Erythroblast (primary cell): ENCODE measurements at regions not wholly inside any gene's neighbourhood (a gene's known extent, or its start where the extent isn't known, plus 50 kb on each side); places are given as distances from the start of the nearest gene placed in this dataset.

Experiments
- GATA1 ChIP-seq: IDR thresholded peaks from 2 replicates; pipeline ENCODE4 v1.6.1; 2011; ENCODE audit warnings: low read depth, mild to moderate bottlenecking, control low read depth, low read length, moderate library complexity
- POLR2A ChIP-seq: IDR thresholded peaks from 2 replicates; pipeline ENCODE4 v1.6.1; 2011; ENCODE audit warnings: mild to moderate bottlenecking, low read length

GRCh38 chr13:47672245-47673008 lies 328.6 kb downstream of the SUCLA2 start:
- TF ChIP-seq POLR2A (no peak), GATA1 (no peak)
